ENCODE measurements at regions not wholly inside any gene's neighbourhood (a gene's known extent, or its start where the extent isn't known, plus 50 kb on each side); places are given as distances from the start of the nearest gene placed in this dataset.

DNA sequence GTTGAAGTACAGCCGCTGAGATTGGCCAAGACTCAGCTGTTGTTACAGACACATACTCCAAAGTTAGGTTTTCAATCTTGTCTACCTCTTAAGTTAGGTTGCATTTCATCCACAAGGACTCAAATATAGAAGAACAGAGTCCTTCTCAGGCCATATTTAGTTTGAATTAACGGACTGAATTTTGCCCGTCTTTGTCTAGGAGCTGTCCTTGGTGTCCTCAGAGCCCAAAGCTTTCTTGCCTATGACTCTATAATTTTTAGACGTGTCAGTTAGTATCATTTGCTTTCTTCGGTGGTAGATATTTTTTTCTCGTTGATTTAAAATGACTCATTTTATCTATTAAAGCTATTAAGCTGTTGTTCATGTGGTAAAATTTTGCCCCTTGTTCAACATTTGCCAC is 403.2 kb downstream of the HS3ST3B1 start:
- intact Hi-C loops (cut with DNase I): no loop called here
- no peak for ATAC-seq
- no peak for TF ChIP-seq CTCF (IDR thresholded peaks at IDR 0.05)
- Histone ChIP-seq H3K4me1 (peaks cover 0 to 3% (median 0%) of the 10 kb centered on the region in 3 donors), H3K36me3 (no peaks in the 10 kb centered on the region), H3K27ac (no peak overlapping the region), H3K9me3 (no peaks in the 10 kb centered on the region), H3K4me3 (no peak overlapping the region), H3K27me3 (no peaks in the 10 kb centered on the region)
- 79 to 84% methylated on average over 6 of the region's 6 CpGs for WGBS, 2 donors
- no peak for FAIRE-seq
- no peak for DNase-seq

DNA sequence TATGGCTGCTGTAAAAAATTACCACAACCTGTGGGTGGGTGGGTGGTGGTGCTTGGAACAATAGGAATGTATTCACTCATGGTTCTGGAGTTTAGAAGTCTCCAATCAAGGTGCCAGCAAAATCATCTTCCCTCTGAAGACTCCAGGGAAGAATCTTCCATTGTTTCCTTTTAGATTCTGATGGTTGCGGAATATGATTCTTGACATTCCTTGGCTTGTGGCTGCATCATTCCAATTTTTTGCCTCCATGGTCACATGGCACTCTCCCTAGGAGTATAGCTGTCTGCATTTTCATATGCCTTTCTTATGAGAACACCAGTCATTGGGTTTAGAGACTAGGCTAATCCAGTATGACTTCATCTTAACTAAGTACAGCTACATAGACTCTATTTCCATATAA is 401.0 kb downstream of the HS3ST3B1 start:
- Histone ChIP-seq H3K27ac (no peak overlapping the region), H3K9me3 (no peaks in the 10 kb centered on the region), H3K4me1 (peaks cover 0 to 5% (median 0%) of the 10 kb centered on the region in 3 donors), H3K4me3 (no peak overlapping the region), H3K36me3 (no peaks in the 10 kb centered on the region), H3K27me3 (no peaks in the 10 kb centered on the region)
- no peak for TF ChIP-seq CTCF (IDR thresholded peaks at IDR 0.05)
- WGBS, 2 donors: 97 to 100% methylated on average over 1 of the region's 1 CpG
- FAIRE-seq: no peak
- no peak for DNase-seq
- intact Hi-C loops (cut with DNase I): no loop called here
- no peak for ATAC-seq

DNA sequence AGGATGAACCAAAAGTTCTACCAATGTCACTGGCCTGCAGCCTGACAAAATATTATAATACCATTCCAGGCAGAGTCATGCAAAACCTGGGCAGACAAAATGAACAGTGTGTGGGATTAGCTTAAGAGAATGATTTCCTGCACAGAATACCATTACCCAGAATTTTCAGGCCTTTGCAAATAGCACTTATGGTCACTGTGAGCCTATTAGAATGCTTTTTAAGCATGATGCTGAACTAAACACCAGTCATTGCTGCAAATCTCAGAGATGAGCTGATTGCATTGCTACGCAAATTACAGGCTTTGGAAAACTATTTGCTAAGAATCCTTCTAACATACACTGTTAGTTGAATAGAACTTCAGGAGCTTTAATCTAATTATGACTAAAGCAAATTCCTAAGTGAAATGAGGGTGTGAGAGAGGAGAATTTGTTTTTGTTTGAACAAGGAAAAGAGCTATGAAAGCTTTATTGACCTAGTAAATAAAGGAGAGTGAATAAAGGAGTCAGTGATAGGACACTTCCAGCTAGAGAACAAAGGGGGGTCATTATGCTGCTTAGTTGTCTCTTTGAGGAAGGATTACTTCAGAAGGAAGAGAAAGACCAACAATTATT is 398.8 kb downstream of the HS3ST3B1 start:
- ATAC-seq: peak; percentile 63 to 87 (median 80)
- DNase-seq: no peak

DNA sequence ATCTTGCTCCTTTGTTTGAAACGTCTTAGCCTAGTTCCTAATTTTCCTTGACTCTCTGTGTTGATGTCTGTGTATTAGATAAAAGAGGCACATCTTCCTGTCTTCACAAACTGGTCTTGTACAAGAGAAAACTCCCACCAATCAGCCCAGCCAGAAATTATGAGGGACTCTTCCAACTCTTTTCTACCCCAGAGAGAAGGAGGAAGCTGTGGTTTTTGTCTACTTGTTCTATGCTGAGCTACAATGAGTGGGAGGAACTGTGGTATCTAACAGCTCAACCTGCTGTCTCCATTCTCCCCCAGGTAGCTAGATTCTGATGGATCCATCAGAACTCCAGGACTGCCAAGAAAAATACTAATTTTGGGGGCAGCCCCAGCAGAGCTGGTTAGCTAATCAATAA is 392.5 kb downstream of the HS3ST3B1 start:
- intact Hi-C loops (cut with DNase I): no loop called here
- Histone ChIP-seq H3K9me3 (no peaks in the 10 kb centered on the region), H3K4me1 (no peaks in the 10 kb centered on the region), H3K27me3 (no peaks in the 10 kb centered on the region), H3K27ac (no peak overlapping the region), H3K4me3 (no peak overlapping the region), H3K36me3 (no peaks in the 10 kb centered on the region)
- TF ChIP-seq CTCF (IDR thresholded peaks at IDR 0.05): no peak
- 23 to 29% methylated on average over 1 of the region's 1 CpG for WGBS, 2 donors
- FAIRE-seq (no peak), ATAC-seq (peak in 1 of 4 donors; percentile 33), DNase-seq (no peak)

More for the DNA sequence above, 398.8 kb downstream of the HS3ST3B1 start:
- TF ChIP-seq CTCF (IDR thresholded peaks at IDR 0.05): no peak
- Histone ChIP-seq H3K27me3 (no peaks in the 10 kb centered on the region), H3K4me3 (no peak overlapping the region), H3K36me3 (no peaks in the 10 kb centered on the region), H3K27ac (peak overlapping the region in 2 of 4 donors; percentile 13 to 33), H3K9me3 (no peaks in the 10 kb centered on the region), H3K4me1 (peaks cover 0 to 5% (median 0%) of the 10 kb centered on the region in 3 donors)
- intact Hi-C loops (cut with DNase I): no loop called here
- 28 to 49% methylated on average over 1 of the region's 1 CpG for WGBS, 2 donors
- no peak for FAIRE-seq

DNA sequence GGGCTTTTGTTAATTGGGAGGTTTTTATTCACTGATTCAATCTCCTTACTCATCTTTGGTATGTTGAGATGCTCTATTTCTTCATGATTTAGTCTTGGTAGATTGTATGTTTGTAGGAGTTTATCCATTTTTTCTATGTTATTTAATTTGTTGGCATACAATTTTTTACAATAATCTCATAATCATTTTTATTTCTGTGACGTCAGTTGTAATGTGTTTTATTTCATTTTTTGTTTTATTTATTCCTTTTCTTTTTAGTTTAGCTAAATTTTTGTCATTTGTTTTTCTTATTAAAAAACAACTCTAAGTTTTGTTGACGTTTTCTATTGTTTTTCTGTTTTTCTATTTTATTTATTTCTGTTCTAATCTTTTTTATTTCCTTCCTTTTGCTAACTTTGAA is 389.8 kb downstream of the HS3ST3B1 start:
- no peak overlapping the region for H3K27ac ChIP-seq
- ATAC-seq (no peak), FAIRE-seq (peak; percentile 54), DNase-seq (no peak)
- no peak for TF ChIP-seq CTCF (IDR thresholded peaks at IDR 0.05)
- no peaks in the 10 kb centered on the region for H3K9me3 ChIP-seq
- intact Hi-C loops (cut with DNase I): no loop called here
- H3K4me1 ChIP-seq: no peaks in the 10 kb centered on the region
- H3K36me3 ChIP-seq: no peaks in the 10 kb centered on the region
- no peak overlapping the region for H3K4me3 ChIP-seq
- WGBS, 2 donors: 35 to 45% methylated on average over 2 of the region's 2 CpGs
- no peaks in the 10 kb centered on the region for H3K27me3 ChIP-seq
